Fibroblast of skin of abdomen (primary cell): ENCODE measurements at regions not wholly inside any gene's neighbourhood (a gene's known extent, or its start where the extent isn't known, plus 50 kb on each side); places are given as distances from the start of the nearest gene placed in this dataset.

Experiments used
- DNase-seq: peaks from one replicate; pipeline ENCODE4 v3.0.0-alpha.2; 2013

DNA sequence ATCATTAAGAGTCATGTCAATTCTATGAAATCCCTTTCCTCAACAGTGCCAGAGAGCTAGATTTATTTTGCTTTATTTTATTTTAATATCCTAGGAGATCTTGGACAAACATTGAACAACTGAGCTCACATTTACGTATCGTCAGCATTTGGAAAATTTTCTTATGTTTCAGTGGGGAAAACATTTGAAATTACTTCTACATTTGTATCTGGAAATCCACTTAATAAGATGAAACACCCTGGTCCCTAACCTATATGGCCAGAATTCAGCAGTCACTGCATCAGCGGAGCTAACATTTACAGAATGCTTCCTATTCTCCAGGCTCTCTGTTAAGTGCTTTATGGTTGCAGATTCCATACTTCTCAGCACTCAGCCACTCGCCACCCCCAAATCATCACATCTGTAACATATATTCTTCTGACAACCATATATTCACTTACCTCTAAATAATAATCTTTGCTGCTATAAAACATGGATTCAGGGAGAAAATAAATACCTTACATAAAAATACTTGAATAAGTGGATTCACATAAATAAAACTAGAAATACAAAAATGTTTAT lies 773.9 kb downstream of the JRKL start:
- DNase-seq: no peak

DNA sequence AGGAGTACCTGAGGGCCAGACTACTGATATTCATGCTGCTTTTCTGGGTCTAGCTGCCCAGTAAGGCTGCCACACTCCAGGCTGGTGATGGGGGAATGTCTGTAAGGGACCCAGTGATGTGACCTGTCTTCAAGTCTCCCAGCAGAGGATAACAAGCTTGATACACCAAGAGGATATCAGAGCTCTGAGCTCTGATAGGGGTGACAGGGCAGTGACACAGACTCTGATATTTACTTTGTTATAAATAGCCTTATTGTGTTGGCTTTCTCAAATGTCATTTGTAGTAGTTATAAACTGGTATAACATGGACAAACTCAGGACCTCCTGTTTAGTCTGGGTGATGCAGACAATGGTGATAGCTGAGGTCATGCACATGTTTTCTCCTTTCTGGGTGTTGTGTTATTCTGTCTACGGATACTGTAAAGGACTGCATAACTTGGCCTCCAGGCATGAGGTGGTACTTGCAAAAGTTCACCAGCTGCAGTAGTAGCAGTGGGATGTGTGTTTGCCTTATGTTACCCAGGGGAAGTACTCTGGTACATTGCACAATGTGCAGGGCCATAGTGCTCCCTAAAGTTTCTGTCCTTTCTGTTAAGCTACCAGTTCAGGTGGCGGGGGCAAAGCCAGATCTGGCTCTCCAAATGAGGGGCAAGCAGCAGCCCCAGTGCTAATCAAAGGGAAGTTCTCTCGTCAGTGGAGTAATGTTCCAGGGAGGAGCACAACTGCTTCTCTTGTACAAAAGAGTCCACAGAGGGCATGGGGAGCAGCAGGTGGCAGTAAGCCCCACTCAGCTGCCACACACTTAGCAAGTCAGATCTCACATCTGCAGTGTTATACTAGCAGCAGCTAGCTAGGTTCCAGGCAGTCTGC lies 812.2 kb downstream of the JRKL start:
- no peak for DNase-seq

DNA sequence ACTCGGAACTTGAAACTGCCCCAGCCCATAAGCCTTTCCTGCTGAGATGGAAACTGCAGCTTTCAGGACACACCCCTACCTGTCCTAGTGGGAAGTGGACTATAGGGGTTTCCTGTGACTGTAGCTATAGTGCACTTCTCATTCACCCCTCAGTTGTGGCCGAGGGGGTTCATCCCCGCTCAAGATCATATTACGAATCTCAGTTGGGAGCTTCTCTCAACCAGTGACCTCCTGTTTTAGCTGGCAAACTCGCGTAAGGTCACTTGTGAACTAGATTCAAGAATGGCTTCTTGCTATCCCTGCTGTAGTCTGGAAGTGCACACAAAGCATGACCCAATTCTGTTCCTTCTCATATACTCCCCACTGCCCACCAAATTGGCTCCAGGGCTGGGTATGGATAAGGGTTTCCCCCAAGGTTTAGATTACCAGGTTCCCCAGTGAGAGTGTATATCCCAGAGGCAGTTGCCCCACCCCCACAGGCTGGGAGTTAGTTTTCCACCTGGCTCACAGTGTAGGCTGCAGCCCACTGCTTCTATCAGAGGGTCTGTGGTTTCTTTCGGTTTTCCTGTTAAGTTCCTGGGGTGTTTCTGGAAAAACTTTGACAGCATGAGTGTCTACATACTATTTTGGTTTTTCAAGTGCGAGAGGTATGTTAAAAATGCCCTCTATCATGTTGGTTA lies 812.9 kb downstream of the JRKL start:
- DNase-seq: no peak

GRCh38 chr11:97218011-97218410 lies 828.2 kb downstream of the JRKL start:
- no peak for DNase-seq

- DNase-seq: no peak
Measured at GRCh38 chr11:97223647-97224046, 833.8 kb downstream of the JRKL start.

- DNase-seq: no peak
Measured at GRCh38 chr11:97224396-97224795, 834.6 kb downstream of the JRKL start.

- no peak for DNase-seq
Measured at GRCh38 chr11:97225794-97226193, 836.0 kb downstream of the JRKL start.

DNA sequence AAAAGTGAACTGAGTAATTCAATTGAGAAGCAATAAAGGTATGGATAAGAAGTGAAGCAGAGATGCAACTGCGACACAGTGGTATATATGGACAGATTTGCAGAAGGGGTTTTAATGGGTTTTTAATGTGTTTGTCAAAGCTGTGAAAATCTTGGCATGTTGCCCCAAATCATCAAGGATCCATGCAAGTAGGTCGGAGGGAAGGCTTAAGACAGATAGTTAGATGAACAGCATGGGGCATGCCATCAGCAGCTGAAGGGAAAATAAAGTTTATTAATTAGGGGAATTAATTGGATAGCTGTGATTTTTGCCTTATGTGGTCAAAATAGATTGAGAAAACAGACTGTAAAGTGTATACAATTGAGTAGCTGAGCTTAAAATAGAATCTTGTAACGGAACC lies 840.1 kb downstream of the JRKL start:
- DNase-seq: no peak

DNA sequence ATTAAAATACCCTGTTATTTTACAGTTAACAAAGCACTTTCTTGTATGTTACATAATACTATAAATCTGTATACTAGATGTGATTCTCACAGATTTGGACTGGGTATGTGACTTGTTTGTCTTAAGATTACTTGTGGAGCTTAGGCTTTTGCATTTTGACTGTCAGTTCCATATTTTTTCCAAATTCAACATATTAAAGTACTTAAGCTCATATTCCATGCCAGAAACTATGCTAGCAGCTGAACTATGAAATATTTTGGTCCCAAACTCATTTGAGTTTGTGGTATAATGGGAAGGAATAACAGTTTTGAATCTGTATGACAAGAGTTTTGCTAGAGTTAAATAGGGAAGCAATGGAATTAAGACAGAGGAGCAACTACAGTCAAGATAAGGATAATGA lies 841.4 kb downstream of the JRKL start:
- no peak for DNase-seq

DNA sequence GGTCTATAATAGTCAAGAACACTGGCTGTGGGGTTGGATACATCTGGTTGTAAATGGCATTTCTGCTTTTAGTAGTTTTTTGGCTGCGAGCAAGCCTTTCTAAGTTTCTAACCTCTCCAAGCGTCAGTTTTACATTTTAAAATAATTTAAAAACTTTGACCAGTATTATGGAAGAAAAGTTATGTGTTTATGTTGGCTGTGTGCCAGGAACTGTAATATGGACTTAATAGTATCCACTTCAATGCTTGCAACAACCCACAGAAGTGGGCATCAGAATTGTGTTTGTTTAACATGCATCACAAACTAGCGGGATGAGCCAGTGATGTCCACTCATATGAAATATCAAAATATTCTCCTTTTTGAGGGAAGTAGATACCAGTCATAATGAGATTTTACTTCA lies 844.2 kb downstream of the JRKL start:
- no peak for DNase-seq

DNA sequence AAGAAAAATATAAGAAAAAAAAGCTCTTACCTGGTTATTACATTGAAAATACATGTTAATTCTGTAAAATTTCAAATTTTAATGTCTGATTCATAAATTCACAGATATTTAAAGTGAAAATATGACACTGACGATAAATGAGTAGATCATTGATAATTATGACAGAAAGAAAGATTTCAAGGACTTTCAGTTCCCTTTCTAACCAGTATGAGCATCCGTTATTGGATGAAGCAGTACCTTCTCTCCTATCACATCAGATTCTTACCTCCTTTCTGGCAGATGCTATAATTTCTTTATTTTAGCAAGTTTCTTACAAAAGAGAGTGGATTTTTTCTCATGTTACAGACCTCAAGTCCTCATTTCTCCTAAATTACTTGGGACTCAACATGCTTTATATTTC lies 847.3 kb downstream of the JRKL start:
- DNase-seq: no peak

DNA sequence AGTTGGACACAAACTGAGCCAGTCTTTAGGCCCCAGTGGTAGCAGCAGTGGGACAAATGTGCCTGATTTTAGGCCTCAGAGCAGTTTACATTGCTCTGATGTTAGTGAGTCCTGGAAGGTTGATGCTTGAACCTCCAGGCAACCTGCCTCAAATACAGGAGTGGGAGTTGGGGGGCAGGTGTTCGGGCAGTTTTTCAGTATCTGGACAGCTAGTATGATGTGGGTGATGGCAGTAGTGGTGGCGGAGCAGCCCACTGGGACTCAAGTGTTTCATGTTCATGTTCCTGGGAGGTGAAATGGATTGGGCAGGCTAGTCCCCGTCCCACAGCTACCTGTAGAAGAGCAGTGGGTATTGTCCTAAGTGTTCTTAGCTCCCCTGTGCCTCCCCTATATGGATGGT lies 857.8 kb downstream of the JRKL start:
- no peak for DNase-seq

DNA sequence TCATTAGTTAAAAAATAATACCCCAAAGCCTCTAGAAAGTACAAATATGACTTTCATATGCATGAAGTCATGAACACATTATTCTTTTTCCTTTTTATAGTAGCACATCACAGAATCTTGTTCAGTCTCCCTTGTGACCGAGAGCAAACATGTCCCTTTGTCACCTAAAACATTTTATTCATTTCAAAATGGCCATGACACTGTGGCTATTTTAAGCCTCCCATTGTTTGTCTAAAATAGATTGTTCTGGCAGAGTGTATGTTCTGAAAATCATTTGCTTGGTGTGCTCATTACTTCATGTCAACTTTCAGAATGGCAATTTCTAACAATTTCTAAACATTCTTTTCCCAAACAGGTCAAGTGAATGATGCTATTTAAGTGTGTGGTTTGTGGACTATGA lies 865.0 kb downstream of the JRKL start:
- DNase-seq: no peak

DNA sequence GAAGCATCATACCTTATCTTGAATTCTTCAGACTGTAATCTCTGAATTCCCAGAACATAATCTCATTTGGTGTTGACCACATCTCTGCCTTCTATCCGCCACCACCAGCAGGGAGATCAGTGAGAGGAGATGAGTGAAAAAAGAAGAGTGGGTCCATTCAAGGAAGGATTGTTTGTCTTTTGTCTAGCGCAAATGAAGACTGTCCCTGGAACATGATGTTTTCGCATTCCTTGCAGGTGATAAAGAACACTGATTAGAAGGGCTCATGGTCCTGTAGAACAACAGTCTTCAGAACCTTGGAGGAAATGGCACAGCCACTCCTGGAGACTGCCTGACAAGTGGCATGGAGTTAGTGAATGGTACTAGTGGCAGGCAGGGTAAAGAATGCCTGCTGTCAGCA lies 869.6 kb downstream of the JRKL start:
- DNase-seq: no peak

- no peak for DNase-seq
Measured at GRCh38 chr11:97259884-97260283, 870.1 kb downstream of the JRKL start.

DNA sequence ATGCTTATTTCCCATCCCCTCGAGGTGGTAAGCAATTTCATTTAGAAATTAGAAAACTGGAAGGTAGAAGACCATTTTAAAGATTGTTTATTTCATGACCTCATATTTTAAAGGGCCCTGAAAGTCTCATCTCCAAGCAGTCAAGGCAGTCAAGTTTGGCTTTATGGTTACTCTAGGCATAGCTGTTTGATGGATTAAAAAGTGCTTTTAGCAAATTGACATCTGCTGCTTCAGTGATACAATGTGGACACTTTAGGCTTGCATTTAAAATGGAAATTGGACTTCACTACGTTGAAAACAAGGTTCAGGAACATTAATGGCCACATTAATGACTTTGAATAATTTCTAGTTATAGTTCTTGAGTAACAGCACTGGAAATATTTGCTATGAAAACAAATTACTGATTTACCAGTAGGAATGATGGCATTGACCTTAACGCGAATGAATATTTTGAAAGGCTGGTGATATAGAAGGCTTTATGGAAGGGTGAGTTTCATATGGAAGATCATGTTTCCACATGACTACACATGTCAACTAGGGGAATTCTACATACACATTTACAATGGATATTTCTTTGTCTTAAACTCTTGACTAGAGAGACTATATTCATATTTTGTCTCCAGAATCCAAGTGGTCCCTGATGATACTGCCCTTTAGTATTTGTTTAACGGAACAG lies 873.5 kb downstream of the JRKL start:
- DNase-seq: no peak

- no peak for DNase-seq
Measured at GRCh38 chr11:97269527-97269926, 879.7 kb downstream of the JRKL start.

DNA sequence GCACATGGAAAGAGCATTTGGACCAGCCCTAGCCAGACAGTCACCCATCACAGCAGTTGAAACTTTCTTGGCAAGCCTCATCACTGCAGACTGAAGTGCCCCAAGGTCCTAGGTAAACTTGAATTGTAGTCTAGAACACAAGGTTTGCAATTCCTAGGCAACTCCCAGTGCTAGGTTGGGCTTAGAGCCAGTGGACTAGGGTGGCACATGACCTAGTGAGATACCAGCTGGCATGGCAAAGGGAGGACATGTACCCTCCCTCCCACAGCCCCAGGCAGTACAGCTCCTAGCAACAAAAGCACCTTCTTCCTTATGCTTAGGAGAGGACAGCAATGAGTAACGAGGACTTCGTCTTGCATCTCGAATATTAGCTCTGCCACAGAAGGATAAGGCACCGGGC lies 889.5 kb downstream of the JRKL start:
- no peak for DNase-seq

GRCh38 chr11:97280347-97280746 lies 890.5 kb downstream of the JRKL start:
- DNase-seq: no peak

- DNase-seq: no peak
Measured at GRCh38 chr11:97289823-97290222, 900.0 kb downstream of the JRKL start.

DNA sequence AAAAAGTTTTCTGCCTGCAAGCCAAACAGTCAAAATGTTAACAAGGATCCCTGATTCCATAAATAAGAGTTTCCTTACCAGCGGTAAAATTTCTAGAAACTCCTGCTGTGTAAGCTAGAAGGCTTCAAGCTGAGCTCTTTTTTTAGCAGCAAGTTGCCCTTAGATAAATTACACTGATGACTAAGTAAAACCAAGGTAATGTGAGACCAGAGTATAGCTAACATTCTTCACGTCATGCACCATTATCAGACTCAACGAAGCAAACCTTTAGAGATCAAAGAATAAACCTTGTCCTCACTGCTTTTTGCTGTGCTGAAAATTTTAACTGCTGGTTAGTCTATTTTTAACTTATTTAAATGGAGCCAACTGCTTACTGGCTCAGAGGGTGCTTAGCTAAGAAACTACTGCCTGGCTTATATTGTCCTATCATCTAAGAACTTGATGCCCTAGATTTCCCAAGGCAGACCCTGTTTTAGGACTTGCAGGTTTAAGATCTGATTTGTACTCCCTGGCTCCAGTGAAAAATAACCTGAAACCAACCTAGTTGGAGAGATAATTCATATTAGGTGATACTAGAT lies 900.7 kb downstream of the JRKL start:
- DNase-seq: no peak

- no peak for DNase-seq
Measured at GRCh38 chr11:97296301-97296700, 906.5 kb downstream of the JRKL start.

DNA sequence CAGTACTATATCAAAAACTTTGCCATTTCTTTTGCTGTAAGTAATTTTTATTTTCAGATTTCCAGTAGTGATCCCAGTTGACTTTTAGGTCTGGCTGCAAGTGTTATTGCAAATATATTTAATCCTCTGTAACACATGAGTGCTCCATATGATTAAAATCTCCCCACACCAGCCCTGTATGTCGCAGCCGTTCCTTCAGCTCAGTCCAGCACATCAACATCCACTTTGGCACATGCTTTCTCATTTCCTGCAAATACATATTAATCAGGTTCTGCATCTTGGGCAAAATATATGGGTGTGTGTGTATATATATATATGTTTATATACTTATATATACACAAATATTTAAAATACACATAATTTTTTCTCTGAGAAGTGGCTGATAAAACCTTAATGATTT lies 919.5 kb downstream of the JRKL start:
- DNase-seq: no peak
